DOHH2 (cell line): ENCODE measurements at regions not wholly inside any gene's neighbourhood (a gene's known extent, or its start where the extent isn't known, plus 50 kb on each side); places are given as distances from the start of the nearest gene placed in this dataset.

Experiments
- H3F3A ChIP-seq: fragments of 200-600 bp; sonication (generic), shearing (Covaris generic); 2 replicates; pipeline ENCODE4 v1.6.0; 2016; ENCODE audit warnings: antibody characterized with exemption, mild to moderate bottlenecking; ENCODE audit not compliant: control insufficient read depth, insufficient read depth
- H3K27ac ChIP-seq: fragments of 200-600 bp; sonication (generic); 2 replicates; pipeline ENCODE4 v1.5.1; 2014; ENCODE audit warnings: low read depth, mild to moderate bottlenecking, low read length, moderate library complexity
- H3K27me3 ChIP-seq: fragments of 200-600 bp; sonication (generic); 2 replicates; pipeline ENCODE4 v1.6.1; 2014; ENCODE audit warnings: mild to moderate bottlenecking, low read length, mixed read lengths; ENCODE audit not compliant: control insufficient read depth
- H3K36me3 ChIP-seq: fragments of 200-600 bp; sonication (generic); 2 replicates; pipeline ENCODE4 v1.6.1; 2014; ENCODE audit warnings: mild to moderate bottlenecking, low read length, moderate library complexity, mixed read lengths; ENCODE audit not compliant: control insufficient read depth
- H3K4me1 ChIP-seq: fragments of 200-600 bp; sonication (generic); 2 replicates; pipeline ENCODE4 v1.6.1; 2014; ENCODE audit warnings: mild to moderate bottlenecking, low read length, mixed read lengths; ENCODE audit not compliant: control insufficient read depth
- H3K4me2 ChIP-seq: fragments of 200-600 bp; sonication (generic); 2 replicates; pipeline ENCODE4 v1.6.0; 2014; ENCODE audit warnings: mild to moderate bottlenecking, low read length, moderate library complexity
- H3K4me3 ChIP-seq: fragments of 200-600 bp; sonication (generic); 2 replicates; pipeline ENCODE4 v1.5.1; 2014; ENCODE audit warnings: mild to moderate bottlenecking, low read length, mixed read lengths
- H3K79me2 ChIP-seq: fragments of 200-600 bp; sonication (generic); 2 replicates; pipeline ENCODE4 v1.6.1; 2014; ENCODE audit warnings: mild to moderate bottlenecking, low read length, mixed read lengths; ENCODE audit not compliant: control insufficient read depth
- H3K9me2 ChIP-seq: fragments of 200-600 bp; sonication (generic); replicated peaks from 2 replicates; pipeline ENCODE4 v1.6.1; 2014; ENCODE audit warnings: mild to moderate bottlenecking, low read length, mixed read lengths; ENCODE audit not compliant: control insufficient read depth
- H3K9me3 ChIP-seq: fragments of 200-600 bp; sonication (generic); 2 replicates; pipeline ENCODE4 v1.6.1; 2014; ENCODE audit warnings: antibody characterized with exemption, low read length, mixed read lengths; ENCODE audit not compliant: control insufficient read depth, insufficient read depth
- H4K20me1 ChIP-seq: fragments of 200-600 bp; sonication (generic); 2 replicates; pipeline ENCODE4 v1.6.0; 2014; ENCODE audit warnings: low read depth, mild to moderate bottlenecking, antibody characterized with exemption, low read length, moderate library complexity; ENCODE audit not compliant: control insufficient read depth, insufficient read depth
- EZH2phosphoT487 ChIP-seq: fragments of 200-600 bp; sonication (generic); IDR thresholded peaks from 2 replicates; pipeline ENCODE4 v1.6.1; 2017; ENCODE audit warnings: borderline replicate concordance, mild to moderate bottlenecking, antibody characterized with exemption, low read length, moderate library complexity, mixed read lengths
- TF ChIP-seq, protein P1 (sequence below): fragments of 200-600 bp; sonication (generic); IDR thresholded peaks from one replicate; pipeline ENCODE4 v1.5.1; 2014; ENCODE audit warnings: antibody characterized with exemption, mild to moderate bottlenecking, low read depth, low read length; ENCODE audit not compliant: poor library complexity, severe bottlenecking

DNA sequence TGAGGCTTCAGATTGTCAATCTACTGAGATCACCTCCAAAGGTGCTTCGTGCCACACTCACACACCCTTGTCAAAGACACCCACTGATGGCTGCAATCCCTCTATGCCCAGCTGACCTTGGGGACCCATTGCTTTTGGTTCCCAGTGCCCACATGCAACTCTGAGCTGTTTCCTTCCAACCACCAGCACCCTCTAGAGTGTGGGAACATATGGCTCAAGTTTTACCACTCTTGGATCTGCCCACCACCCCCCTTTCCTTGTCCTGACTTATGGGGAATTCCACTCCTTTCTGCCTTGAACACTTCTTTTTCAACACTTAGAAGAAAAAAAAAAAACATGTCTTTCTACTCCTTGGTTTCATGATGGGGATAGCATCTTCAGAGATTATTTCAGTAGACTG is 360.2 kb downstream of the ENC1 start:
- Histone ChIP-seq H3K4me2 (no peak overlapping the region), H3K4me1 (no peaks in the 10 kb centered on the region), H3K36me3 (no peaks in the 10 kb centered on the region), H3K27me3 (no peaks in the 10 kb centered on the region), H3F3A (no peaks in the 10 kb centered on the region), H3K27ac (no peak overlapping the region), H3K9me2 (no peaks in the 10 kb centered on the region), H3K4me3 (no peak overlapping the region), H3K9me3 (no peaks in the 10 kb centered on the region), H4K20me1 (no peaks in the 10 kb centered on the region), H3K79me2 (no peaks in the 10 kb centered on the region)
- TF ChIP-seq, protein P1, sequence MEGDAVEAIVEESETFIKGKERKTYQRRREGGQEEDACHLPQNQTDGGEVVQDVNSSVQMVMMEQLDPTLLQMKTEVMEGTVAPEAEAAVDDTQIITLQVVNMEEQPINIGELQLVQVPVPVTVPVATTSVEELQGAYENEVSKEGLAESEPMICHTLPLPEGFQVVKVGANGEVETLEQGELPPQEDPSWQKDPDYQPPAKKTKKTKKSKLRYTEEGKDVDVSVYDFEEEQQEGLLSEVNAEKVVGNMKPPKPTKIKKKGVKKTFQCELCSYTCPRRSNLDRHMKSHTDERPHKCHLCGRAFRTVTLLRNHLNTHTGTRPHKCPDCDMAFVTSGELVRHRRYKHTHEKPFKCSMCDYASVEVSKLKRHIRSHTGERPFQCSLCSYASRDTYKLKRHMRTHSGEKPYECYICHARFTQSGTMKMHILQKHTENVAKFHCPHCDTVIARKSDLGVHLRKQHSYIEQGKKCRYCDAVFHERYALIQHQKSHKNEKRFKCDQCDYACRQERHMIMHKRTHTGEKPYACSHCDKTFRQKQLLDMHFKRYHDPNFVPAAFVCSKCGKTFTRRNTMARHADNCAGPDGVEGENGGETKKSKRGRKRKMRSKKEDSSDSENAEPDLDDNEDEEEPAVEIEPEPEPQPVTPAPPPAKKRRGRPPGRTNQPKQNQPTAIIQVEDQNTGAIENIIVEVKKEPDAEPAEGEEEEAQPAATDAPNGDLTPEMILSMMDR = no peak
- TF ChIP-seq EZH2phosphoT487 = no peak

DNA sequence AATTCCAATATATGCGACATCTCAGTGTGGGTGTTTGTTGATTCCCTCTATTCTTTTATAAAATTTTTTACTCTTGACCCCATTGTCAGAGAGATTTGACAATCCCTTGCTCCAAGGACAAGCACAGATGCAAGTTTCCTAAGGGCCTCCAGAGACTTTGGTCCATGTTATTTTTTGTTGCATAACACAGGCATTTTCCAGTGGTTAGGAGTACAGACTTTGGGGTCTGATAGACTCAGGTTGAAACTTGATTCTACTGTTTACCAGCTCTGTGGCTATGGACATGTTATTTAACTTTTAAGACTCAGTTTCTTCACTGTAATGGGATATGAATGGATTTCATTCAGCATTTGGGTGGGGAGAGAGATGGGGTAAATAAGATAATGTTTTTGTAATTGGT is 361.3 kb downstream of the ENC1 start:
- H3K4me2 ChIP-seq = no peak overlapping the region
- H3K27ac ChIP-seq = no peak overlapping the region
- TF ChIP-seq, protein P1 = no peak
- TF ChIP-seq EZH2phosphoT487 = no peak
- no peaks in the 10 kb centered on the region for H3K36me3 ChIP-seq
- no peaks in the 10 kb centered on the region for H3K9me3 ChIP-seq
- no peaks in the 10 kb centered on the region for H3K9me2 ChIP-seq
- H3K79me2 ChIP-seq = no peaks in the 10 kb centered on the region
- H3K4me1 ChIP-seq = no peaks in the 10 kb centered on the region
- no peaks in the 10 kb centered on the region for H3K27me3 ChIP-seq
- H3F3A ChIP-seq = no peaks in the 10 kb centered on the region
- H4K20me1 ChIP-seq = no peaks in the 10 kb centered on the region
- H3K4me3 ChIP-seq = no peak overlapping the region

DNA sequence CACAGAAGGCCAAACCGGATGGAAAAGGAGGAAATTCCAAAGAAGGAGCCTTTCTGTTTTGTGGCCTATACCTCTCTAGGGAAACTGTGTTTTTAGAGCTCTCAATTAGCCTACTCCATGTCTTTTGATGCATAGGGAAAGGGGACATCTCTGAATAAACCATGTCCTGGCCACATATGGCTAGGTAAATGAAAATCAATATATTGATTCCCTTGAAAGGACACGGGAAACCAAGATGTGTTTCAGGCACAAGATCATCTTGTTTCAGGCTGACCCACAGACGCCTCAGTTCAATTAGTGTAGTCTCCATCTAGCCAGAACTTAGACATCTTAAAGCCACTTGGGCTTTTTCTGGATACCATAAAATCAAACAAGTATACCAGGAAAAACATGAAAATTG is 363.1 kb downstream of the ENC1 start:
- Histone ChIP-seq H3K9me2 (no peaks in the 10 kb centered on the region), H3K79me2 (no peaks in the 10 kb centered on the region), H3K4me1 (no peaks in the 10 kb centered on the region), H3K36me3 (no peaks in the 10 kb centered on the region), H3K9me3 (no peaks in the 10 kb centered on the region), H4K20me1 (no peaks in the 10 kb centered on the region), H3K4me3 (no peak overlapping the region), H3K27me3 (no peaks in the 10 kb centered on the region), H3K27ac (no peak overlapping the region), H3F3A (no peaks in the 10 kb centered on the region), H3K4me2 (no peak overlapping the region)
- TF ChIP-seq EZH2phosphoT487 = no peak
- TF ChIP-seq, protein P1 = no peak
